Neural cell (in vitro differentiated cells): ENCODE measurements at regions not wholly inside any gene's neighbourhood (a gene's known extent, or its start where the extent isn't known, plus 50 kb on each side); places are given as distances from the start of the nearest gene placed in this dataset.

Source experiments
- CTCF ChIP-seq: fragments of 450-650 bp; IDR thresholded peaks from 2 replicates; pipeline ENCODE4 v1.5.1; 2014; ENCODE audit warnings: antibody characterized with exemption, mild to moderate bottlenecking, moderate library complexity; ENCODE audit not compliant: poor library complexity, severe bottlenecking
- EZH2 ChIP-seq: fragments of 200-600, 300-800 bp; shearing (Covaris generic), sonication (generic); IDR thresholded peaks from 2 replicates; pipeline ENCODE4 v1.6.1; 2014; ENCODE audit warnings: antibody characterized with exemption, low read length, borderline replicate concordance, mild to moderate bottlenecking; ENCODE audit not compliant: insufficient read depth, poor library complexity, severe bottlenecking
- POLR2AphosphoS5 ChIP-seq: IDR thresholded peaks from 2 replicates; pipeline ENCODE4 v1.6.1; 2012
- TAF1 ChIP-seq: IDR thresholded peaks from 2 replicates; pipeline ENCODE4 v1.6.1; 2012; ENCODE audit warnings: low read depth
- TF ChIP-seq, protein P1 (sequence below): IDR thresholded peaks from 2 replicates; pipeline ENCODE4 v1.6.1; 2012; ENCODE audit warnings: borderline replicate concordance

- TF ChIP-seq POLR2AphosphoS5: no peak
- TF ChIP-seq CTCF: peak; percentile 63
- no peak for TF ChIP-seq TAF1
- TF ChIP-seq EZH2: no peak
- TF ChIP-seq, protein P1, sequence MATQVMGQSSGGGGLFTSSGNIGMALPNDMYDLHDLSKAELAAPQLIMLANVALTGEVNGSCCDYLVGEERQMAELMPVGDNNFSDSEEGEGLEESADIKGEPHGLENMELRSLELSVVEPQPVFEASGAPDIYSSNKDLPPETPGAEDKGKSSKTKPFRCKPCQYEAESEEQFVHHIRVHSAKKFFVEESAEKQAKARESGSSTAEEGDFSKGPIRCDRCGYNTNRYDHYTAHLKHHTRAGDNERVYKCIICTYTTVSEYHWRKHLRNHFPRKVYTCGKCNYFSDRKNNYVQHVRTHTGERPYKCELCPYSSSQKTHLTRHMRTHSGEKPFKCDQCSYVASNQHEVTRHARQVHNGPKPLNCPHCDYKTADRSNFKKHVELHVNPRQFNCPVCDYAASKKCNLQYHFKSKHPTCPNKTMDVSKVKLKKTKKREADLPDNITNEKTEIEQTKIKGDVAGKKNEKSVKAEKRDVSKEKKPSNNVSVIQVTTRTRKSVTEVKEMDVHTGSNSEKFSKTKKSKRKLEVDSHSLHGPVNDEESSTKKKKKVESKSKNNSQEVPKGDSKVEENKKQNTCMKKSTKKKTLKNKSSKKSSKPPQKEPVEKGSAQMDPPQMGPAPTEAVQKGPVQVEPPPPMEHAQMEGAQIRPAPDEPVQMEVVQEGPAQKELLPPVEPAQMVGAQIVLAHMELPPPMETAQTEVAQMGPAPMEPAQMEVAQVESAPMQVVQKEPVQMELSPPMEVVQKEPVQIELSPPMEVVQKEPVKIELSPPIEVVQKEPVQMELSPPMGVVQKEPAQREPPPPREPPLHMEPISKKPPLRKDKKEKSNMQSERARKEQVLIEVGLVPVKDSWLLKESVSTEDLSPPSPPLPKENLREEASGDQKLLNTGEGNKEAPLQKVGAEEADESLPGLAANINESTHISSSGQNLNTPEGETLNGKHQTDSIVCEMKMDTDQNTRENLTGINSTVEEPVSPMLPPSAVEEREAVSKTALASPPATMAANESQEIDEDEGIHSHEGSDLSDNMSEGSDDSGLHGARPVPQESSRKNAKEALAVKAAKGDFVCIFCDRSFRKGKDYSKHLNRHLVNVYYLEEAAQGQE: no peak
Measured at GRCh38 chrX:51144828-51145442, 187.7 kb upstream of the NUDT10 start.
